ES-I3 (cell line): ENCODE measurements at regions not wholly inside any gene's neighbourhood (a gene's known extent, or its start where the extent isn't known, plus 50 kb on each side); places are given as distances from the start of the nearest gene placed in this dataset.
"Not testable (repeated sequence)": the region's sequence is repeated elsewhere in the genome, so short reads cannot be mapped to it uniquely, and the experiment has no call there.

ENCODE experiments used
- H3K36me3 ChIP-seq: 2 replicates; pipeline ENCODE4 v1.6.1; 2013; ENCODE audit warnings: mild to moderate bottlenecking, low read length, control low read depth, moderate library complexity; ENCODE audit not compliant: insufficient read depth
- H3K4me1 ChIP-seq: 2 replicates; pipeline ENCODE4 v1.6.1; 2013; ENCODE audit warnings: mild to moderate bottlenecking, control low read depth, low read length; ENCODE audit not compliant: insufficient read depth
- H3K9ac ChIP-seq: 2 replicates; pipeline ENCODE4 v1.6.1; 2013; ENCODE audit warnings: low read depth, mild to moderate bottlenecking, low read length, moderate library complexity
- H3K9me3 ChIP-seq: 2 replicates; pipeline ENCODE4 v1.6.1; 2013; ENCODE audit warnings: mild to moderate bottlenecking, low read length, moderate library complexity; ENCODE audit not compliant: control insufficient read depth, insufficient read depth

- no peaks in the 10 kb centered on the region for H3K9me3 ChIP-seq
- H3K4me1 ChIP-seq, result peaks cover 11% of the 10 kb centered on the region
- no peaks in the 10 kb centered on the region for H3K36me3 ChIP-seq
- H3K9ac ChIP-seq, result no peak overlapping the region
These were observed 264.3 kb downstream of the TFAP2C start for GRCh38 chr20:56893226-56893917.

- Histone ChIP-seq H3K36me3 (no peaks in the 10 kb centered on the region), H3K9ac (no peak overlapping the region), H3K9me3 (no peaks in the 10 kb centered on the region; the same call in 1 of the 2 replicates), H3K4me1 (peaks cover 11% of the 10 kb centered on the region)
These were observed 267.3 kb downstream of the TFAP2C start for GRCh38 chr20:56896447-56896846.

DNA sequence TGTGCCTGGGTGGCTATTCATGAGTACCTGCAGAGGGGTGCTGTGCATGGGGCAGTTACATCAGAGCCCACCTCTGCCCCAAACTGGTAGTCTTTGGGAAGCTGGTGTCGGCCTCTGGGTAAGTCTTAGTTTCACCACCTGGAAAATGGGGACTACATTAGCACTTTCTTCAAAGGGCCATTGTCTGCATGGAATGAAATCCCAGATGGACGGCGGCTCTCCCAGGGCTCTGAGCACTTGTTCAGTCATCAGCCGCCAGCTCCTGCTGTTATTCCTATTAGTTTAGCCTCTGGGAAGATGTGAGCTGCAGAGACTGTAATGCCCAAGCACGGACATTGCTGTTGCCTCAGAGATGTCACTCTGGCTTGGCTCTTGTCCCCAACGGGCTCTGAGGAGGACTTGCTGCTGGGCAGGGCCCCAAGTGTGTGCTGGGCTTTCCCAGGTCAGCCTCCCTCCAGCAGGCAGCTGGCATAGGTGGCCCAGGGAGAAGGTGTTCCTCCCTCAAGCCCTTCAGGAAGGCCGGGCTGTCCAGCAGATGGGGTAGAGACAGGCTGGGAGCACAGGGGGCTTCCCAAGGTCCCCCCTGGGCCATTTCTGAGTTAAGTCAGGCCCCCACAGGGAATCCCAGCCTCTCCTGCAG is 268.3 kb downstream of the TFAP2C start:
- Histone ChIP-seq H3K36me3 (no peaks in the 10 kb centered on the region), H3K9ac (no peak overlapping the region), H3K4me1 (peaks cover 11% of the 10 kb centered on the region), H3K9me3 (no peaks in the 10 kb centered on the region; the same call in 1 of the 2 replicates)

DNA sequence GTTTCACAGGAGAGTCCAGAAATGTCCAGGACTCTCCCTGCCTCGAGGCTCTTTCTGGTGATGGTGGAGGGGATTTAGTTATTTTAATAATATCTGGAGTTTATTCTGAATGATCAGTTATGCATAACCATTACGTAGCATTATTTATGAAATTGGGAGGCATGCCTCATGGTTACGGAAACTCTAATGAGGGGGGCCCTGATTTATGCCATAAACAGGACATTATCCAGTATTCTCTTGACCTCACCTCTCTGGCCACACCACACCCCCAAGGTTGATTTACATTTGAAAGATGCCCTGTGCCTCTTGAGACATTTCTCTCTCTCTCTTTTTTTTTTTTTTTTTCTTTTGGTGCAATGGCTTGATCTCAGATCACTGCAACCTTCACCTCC is 268.8 kb downstream of the TFAP2C start:
- H3K36me3 ChIP-seq, result no peaks in the 10 kb centered on the region
- H3K4me1 ChIP-seq, result peaks cover 11% of the 10 kb centered on the region
- no peaks in the 10 kb centered on the region; the same call in 1 of the 2 replicates for H3K9me3 ChIP-seq
- no peak overlapping the region for H3K9ac ChIP-seq

DNA sequence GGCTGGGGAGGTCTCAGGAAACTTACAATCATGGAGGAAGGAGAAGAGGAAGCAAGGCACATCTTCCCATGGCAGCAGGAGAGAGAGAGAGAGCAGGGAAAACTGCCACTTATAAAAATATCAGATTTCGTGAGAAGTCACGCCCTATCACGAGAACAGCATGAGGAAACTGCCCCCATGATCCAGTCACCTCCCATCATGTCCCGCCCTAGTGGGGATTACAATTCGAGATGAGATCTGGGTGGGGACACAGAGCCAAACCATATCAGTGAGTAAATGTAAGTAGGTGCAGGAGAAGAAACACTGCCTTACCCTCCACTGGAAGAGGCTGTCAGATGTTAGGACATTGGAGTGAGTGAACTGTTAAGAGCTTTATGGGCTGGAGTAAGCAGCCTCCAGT is 270.4 kb downstream of the TFAP2C start:
- H3K4me1 ChIP-seq, result peaks cover 5% of the 10 kb centered on the region
- H3K9ac ChIP-seq, result no peak overlapping the region
- no peaks in the 10 kb centered on the region for H3K36me3 ChIP-seq
- no peaks in the 10 kb centered on the region; the same call in 1 of the 2 replicates for H3K9me3 ChIP-seq

DNA sequence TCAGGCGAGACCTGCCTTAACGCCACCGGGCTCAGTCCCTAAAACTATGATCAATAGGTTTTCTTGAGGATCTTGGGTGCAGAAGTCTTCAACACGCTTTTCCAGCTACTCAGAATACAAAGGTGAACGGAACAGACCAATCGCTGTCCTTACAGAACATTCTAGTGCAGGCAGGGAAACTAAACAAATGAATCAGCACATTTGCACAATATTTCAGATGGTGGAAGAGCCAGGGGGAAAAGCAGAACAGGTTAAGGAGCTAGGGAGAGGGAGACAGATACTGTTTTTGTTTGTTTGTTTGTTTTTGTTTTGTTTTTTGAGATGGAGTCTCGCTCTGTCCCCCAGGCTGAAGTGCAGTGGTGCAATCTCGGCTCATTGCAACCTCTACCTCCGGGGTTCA is 271.1 kb downstream of the TFAP2C start:
- H3K9me3 ChIP-seq, result no peaks in the 10 kb centered on the region; the same call in 1 of the 2 replicates
- H3K36me3 ChIP-seq, result no peaks in the 10 kb centered on the region
- no peak overlapping the region for H3K9ac ChIP-seq
- H3K4me1 ChIP-seq, result peaks cover 5% of the 10 kb centered on the region

- Histone ChIP-seq H3K9ac (no peak overlapping the region), H3K36me3 (no peaks in the 10 kb centered on the region), H3K9me3 (no peaks in the 10 kb centered on the region; the same call in 1 of the 2 replicates), H3K4me1 (no peaks in the 10 kb centered on the region; the same call in 1 of the 2 replicates)
These were observed 274.3 kb downstream of the TFAP2C start for GRCh38 chr20:56903421-56903820.

GRCh38 chr20:56903858-56904257 is 274.8 kb downstream of the TFAP2C start:
- Histone ChIP-seq H3K36me3 (no peaks in the 10 kb centered on the region), H3K9ac (no peak overlapping the region), H3K9me3 (no peaks in the 10 kb centered on the region; the same call in 1 of the 2 replicates), H3K4me1 (no peaks in the 10 kb centered on the region)

- Histone ChIP-seq H3K9ac (no peak overlapping the region), H3K9me3 (no peaks in the 10 kb centered on the region), H3K4me1 (no peaks in the 10 kb centered on the region), H3K36me3 (no peaks in the 10 kb centered on the region)
These were observed 281.0 kb downstream of the TFAP2C start for GRCh38 chr20:56909918-56910714.

DNA sequence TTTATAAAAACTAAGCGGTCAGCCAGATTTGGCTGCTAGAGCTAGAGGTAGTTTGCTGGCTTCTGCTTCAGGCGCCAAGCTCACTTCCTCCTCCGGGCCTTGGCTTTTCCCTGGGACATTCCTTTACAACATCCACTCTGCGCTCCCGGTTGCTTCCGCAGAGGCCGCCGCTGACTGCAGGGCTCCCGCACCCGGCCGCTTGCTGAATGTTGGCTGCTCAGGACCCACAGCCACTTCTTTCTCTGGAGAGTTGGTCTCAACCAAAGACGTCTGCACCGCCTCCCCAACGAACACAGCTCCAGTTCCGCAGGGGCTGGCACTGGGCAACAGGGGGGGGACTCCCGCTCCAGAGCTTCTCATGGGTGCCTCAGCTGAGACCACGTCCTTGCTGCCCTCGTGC is 282.8 kb downstream of the TFAP2C start:
- 0 out of 2 replicates have a peak, but pooled peaks cover 1% of the 10 kb centered on the region for H3K4me1 ChIP-seq
- H3K36me3 ChIP-seq, result no peaks in the 10 kb centered on the region
- no peaks in the 10 kb centered on the region for H3K9me3 ChIP-seq
- no peak overlapping the region for H3K9ac ChIP-seq

- H3K36me3 ChIP-seq, result no peaks in the 10 kb centered on the region
- H3K9ac ChIP-seq, result no peak overlapping the region
- H3K4me1 ChIP-seq, result peaks cover 12% of the 10 kb centered on the region
- H3K9me3 ChIP-seq, result no peaks in the 10 kb centered on the region
These were observed 285.4 kb downstream of the TFAP2C start for GRCh38 chr20:56914532-56914931.

DNA sequence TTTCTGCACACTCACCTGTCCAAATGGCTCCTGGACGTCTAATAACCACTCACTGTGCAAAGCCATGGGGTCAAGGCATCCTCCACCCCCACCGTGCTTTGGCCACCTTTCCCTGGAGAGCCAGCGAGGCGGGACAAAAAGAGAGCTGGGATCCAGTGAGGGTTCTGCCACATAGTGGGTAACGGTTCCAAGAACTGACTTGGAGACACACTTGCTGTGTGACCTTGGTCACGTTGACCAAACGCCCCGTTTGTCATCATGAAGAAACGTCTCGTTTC is 287.2 kb downstream of the TFAP2C start:
- no peaks in the 10 kb centered on the region for H3K9me3 ChIP-seq
- H3K9ac ChIP-seq, result no peak overlapping the region
- peaks cover 12% of the 10 kb centered on the region for H3K4me1 ChIP-seq
- no peaks in the 10 kb centered on the region for H3K36me3 ChIP-seq

- not testable (repeated sequence) for H3K9ac ChIP-seq, H3K9me3 ChIP-seq, H3K36me3 ChIP-seq
- peaks cover 17% of the 10 kb centered on the region for H3K4me1 ChIP-seq
These were observed 290.9 kb downstream of the TFAP2C start for GRCh38 chr20:56920041-56920440.

DNA sequence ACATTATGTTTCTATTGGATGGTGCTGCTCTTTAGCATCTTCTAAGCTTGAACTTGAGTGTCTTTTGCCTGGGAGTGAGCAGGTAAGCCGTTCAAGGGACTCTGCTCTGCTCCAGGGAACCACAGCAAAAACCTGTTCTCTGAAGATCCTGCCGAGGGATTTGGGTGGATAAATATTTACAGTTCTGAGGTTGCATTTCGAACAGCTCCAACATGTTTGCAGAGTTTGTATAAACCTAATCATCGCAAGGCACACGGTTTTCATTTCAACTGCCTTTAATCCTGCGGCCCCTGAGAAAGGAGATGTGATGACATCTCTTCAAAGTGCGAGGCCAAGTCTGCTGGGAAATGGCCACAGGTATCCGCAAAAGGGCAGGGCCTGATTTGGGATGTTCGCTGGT is 293.4 kb downstream of the TFAP2C start:
- H3K9ac ChIP-seq, result no peak overlapping the region
- no peaks in the 10 kb centered on the region for H3K9me3 ChIP-seq
- H3K36me3 ChIP-seq, result no peaks in the 10 kb centered on the region
- H3K4me1 ChIP-seq, result peaks cover 23% of the 10 kb centered on the region
